GM12878 (cell line): ENCODE measurements at regions not wholly inside any gene's neighbourhood (a gene's known extent, or its start where the extent isn't known, plus 50 kb on each side); places are given as distances from the start of the nearest gene placed in this dataset.

ENCODE experiments used
- BRCA1 ChIP-seq: IDR thresholded peaks from 2 replicates; pipeline ENCODE4 v1.6.1; 2011; ENCODE audit warnings: low read depth, low read length, improper control_type of control experiment
- CREB1 ChIP-seq: IDR thresholded peaks from 2 replicates; pipeline ENCODE4 v1.6.1; 2012; ENCODE audit warnings: low read depth, mild to moderate bottlenecking, inconsistent platforms
- EP300 ChIP-seq, 2 experiments: fragments of 150-350 bp in 1 of 2; IDR thresholded peaks; 2 replicates each; pipeline ENCODE4 v1.6.1; 2011 to 2012; ENCODE audit warnings: low read depth in 2 of 2, low read length in 2 of 2, borderline replicate concordance in 1 of 2, improper control_type of control experiment in 1 of 2, inconsistent platforms in 1 of 2; ENCODE audit not compliant: control insufficient read depth in 1 of 2
- FOXK2 ChIP-seq: fragments of 450-650 bp; IDR thresholded peaks from 2 replicates; pipeline ENCODE4 v1.6.1; 2017; ENCODE audit warnings: mild to moderate bottlenecking, moderate library complexity
- HDAC2 ChIP-seq: fragments of 200-600 bp; sonication (generic); IDR thresholded peaks from 2 replicates; pipeline ENCODE4 v1.6.1; 2017
- IKZF1 ChIP-seq: fragments of 450-650 bp; conservative IDR thresholded peaks from 2 replicates; pipeline ENCODE4 v1.6.1; 2017; ENCODE audit warnings: antibody characterized with exemption, mild to moderate bottlenecking
- POLR2AphosphoS5 ChIP-seq: IDR thresholded peaks from 2 replicates; pipeline ENCODE4 v1.6.1; 2011; ENCODE audit warnings: mild to moderate bottlenecking, low read length, inconsistent platforms
- SRF ChIP-seq, 2 experiments: IDR thresholded peaks; 2 replicates each; pipeline ENCODE4 v1.6.1; 2011; ENCODE audit warnings: low read depth in 2 of 2, low read length in 2 of 2, mild to moderate bottlenecking in 1 of 2, moderate library complexity in 1 of 2
- TARDBP ChIP-seq: IDR thresholded peaks from 2 replicates; pipeline ENCODE4 v1.6.1; 2016; ENCODE audit warnings: borderline replicate concordance
- YY1 ChIP-seq: IDR thresholded peaks from 2 replicates; pipeline ENCODE4 v1.6.1; 2011; ENCODE audit warnings: low read depth, mild to moderate bottlenecking, low read length
- ZNF207 ChIP-seq: fragments of 450-650 bp; IDR thresholded peaks from 2 replicates; pipeline ENCODE4 v1.6.1; 2014; ENCODE audit warnings: antibody characterized with exemption, mild to moderate bottlenecking, borderline replicate concordance

GRCh38 chr6:71091167-71091566 is 134.3 kb upstream of the B3GAT2 start:
- no peak for TF ChIP-seq IKZF1
- TF ChIP-seq CREB1, result no peak
- no peak for TF ChIP-seq BRCA1
- no peak for TF ChIP-seq HDAC2
- TF ChIP-seq EP300 (IDR thresholded peaks at IDR 0.05; ENCODE audit: borderline replicate concordance in 1 of 2, control insufficient read depth in 1 of 2, low read depth in 2 of 2, low read length in 2 of 2), result no peak
- no peak for TF ChIP-seq FOXK2
- TF ChIP-seq POLR2AphosphoS5, result no peak
- no peak for TF ChIP-seq ZNF207
- TF ChIP-seq TARDBP, result no peak
- no peak for TF ChIP-seq YY1
- no peak for TF ChIP-seq SRF (IDR thresholded peaks at IDR 0.05; ENCODE audit: low read depth in 2 of 2, low read length in 2 of 2)
